AML-193 (cell line): ENCODE measurements at regions not wholly inside any gene's neighbourhood (a gene's known extent, or its start where the extent isn't known, plus 50 kb on each side); places are given as distances from the start of the nearest gene placed in this dataset.

Experiments used
- DNase-seq, 2 experiments: peaks; one replicate each; lab custom pipeline; 2025; lab: John Stamatoyannopoulos, UW

DNA sequence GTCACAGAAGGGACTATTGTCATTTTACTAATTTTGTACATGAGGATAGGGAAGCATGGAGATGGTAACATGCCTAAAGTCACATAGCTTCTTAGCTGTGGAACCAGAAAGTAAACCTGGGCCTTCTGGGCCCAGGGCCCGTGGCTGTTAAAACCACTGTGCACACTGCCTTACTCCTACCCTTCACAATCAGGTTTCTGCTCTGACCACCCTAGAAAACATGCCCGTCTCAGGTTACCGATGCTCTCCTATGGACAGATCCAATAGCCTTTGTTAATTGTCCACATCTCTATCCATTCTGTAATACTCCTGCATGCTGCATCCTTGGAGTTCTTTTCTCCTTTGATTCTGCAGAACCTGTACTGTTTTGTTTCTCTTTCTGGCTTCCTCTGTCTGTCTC lies 79.0 kb upstream of the TACR1 start:
- no peak for DNase-seq

GRCh38 chr2:75277111-75277510 lies 77.8 kb upstream of the TACR1 start:
- DNase-seq, result no peak

DNA sequence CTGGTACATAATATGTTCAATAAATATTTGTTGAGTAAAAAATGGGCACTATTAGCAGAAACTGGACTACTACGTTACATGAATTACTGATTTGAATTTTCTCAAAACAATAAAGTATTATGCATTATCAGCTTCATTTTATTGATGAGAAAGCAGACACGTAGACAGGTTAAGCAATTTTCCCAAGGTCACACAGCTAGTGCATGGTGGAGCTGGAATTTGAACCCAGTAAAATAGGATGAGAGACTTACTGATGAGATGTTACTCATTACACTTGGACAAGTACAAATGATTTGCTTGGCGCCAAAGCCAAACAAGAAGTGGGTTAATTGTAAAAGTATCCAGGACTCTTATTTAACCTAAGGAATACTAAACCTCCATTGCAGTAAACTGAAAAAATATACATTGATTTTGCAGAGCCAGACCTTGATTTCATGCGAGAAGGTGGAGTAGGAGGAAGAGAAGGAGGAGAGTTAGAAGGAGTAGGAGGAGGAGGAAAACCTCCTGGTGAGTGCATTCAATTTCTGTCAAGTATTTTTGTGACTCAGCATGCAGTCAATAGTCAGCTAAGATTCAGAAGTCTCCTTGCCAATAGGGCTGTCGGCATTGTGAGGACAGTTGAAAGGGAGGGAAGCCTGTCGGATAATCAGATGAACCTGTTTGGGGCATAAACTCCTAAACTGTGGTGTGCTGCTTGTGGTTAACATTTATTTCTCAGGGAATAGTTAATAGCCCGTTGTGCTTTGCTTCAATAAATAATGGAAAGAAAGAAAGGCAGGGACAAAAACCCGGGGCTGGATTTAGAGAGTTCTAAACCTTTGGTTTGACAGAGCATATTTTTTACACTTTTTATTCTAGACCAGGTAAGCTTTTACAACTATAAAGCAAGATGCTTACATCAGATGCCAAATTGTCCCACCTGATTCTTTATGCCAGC lies 77.0 kb upstream of the TACR1 start:
- DNase-seq, result no peak

GRCh38 chr2:75274936-75275335 lies 75.6 kb upstream of the TACR1 start:
- no peak for DNase-seq

GRCh38 chr2:75268112-75268511 lies 68.8 kb upstream of the TACR1 start:
- DNase-seq, result no peak

- no peak for DNase-seq
Observed at GRCh38 chr2:75261923-75262322, 62.6 kb upstream of the TACR1 start.

- no peak for DNase-seq
Observed at GRCh38 chr2:75260946-75261345, 61.6 kb upstream of the TACR1 start.

- no peak for DNase-seq
Observed at GRCh38 chr2:75258620-75259019, 59.3 kb upstream of the TACR1 start.

GRCh38 chr2:75256485-75256884 lies 57.2 kb upstream of the TACR1 start:
- DNase-seq, result no peak

DNA sequence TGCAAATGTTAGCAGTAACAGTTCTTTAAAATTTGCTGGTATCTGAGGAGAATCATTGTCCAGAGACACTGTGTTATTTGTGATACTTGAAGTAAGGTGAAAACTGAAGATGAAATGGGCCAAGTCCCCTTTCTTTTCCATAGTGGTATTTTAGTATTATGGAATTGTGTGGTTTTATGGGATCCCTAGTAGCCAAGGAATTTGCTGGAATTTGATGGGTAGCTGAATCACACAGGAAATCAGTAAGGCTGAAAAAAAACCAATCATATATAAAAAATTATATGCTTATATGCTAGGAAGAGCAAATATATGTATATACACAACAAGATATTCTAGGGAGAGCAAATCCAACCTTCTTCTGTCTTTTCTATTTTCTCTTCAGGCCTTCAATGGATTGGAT lies 54.2 kb upstream of the TACR1 start:
- DNase-seq, result no peak

DNA sequence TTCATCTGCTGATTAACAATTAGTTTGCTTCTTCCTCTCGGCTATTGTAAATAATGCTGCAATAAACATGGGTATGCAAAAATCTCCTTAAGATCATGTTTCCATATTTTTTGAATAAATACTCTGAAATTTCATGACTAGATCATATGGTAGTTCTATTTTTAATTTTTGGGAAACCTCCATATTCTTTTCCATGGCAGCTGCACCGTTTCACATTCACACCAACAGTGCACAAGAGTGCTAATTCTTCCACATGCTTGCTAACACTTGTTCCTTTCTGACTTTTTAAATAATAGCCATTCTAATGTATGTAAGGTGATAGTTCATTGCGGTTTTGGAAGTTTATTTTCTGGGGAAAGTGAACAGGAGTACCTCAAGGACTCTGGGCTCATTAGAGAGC lies 52.6 kb upstream of the TACR1 start:
- DNase-seq, result no peak
